ENCODE measurements at regions not wholly inside any gene's neighbourhood (a gene's known extent, or its start where the extent isn't known, plus 50 kb on each side); places are given as distances from the start of the nearest gene placed in this dataset.

GRCh38 chr3:155029941-155030340 lies 50.2 kb upstream of the MME start:
- DNase-seq (ENCODE audit: low read depth in 2 of 2), result no peak

DNA sequence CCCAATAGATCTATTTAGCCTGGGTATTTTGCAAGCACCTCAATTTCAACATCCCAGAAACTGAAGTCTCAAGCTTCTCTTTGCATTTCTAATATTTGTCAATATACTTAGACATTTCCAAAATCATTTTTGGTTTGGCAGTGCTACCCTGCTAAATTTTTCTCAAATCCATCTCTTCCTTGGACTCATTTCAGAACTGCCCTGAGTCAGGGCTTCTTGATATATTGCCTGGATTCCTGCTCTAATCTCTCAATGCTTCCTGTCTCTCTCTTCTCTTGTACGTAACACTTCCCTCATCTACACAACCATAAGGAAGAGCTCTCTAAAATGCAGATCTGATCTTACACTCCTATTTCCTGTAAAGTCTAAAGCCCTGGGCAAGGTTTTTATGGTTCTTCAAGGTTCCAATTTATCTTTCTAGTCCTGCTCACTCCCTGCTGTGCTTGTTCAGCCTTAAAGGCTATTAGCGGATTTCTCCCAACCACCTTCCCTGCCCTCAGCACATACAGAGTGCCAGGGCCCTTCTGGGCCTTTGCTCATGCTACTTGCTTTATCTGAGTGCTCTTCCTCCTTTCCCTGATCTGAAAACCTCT lies 53.0 kb upstream of the MME start:
- peak; percentile 92 for DNase-seq (ENCODE audit: low read depth in 2 of 2)

GRCh38 chr3:155024006-155024638 lies 56.0 kb upstream of the MME start:
- DNase-seq (ENCODE audit: low read depth in 2 of 2), result no peak

GRCh38 chr3:155022896-155023295 lies 57.2 kb upstream of the MME start:
- no peak for DNase-seq (ENCODE audit: low read depth in 2 of 2)

DNA sequence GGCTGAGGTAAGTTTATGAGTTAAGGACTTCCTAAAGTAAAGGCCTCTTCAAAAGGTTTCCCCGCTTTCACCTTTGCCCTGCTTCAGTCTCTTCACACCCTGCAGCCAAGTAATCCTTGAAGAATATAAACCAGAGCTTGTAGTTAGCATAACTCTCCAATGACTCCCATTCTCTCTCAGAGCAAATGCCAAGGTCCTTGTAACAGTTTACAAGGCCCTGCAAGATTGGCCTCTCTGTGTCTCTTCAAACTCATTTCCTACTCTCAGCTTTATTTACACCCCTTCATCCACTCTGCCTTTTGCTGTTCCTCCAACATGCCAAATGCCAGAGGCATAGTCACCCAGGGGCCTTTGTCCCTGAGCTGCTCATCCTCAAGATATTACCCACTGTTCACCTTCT lies 60.5 kb upstream of the MME start:
- no peak for DNase-seq (ENCODE audit: low read depth in 2 of 2)

DNA sequence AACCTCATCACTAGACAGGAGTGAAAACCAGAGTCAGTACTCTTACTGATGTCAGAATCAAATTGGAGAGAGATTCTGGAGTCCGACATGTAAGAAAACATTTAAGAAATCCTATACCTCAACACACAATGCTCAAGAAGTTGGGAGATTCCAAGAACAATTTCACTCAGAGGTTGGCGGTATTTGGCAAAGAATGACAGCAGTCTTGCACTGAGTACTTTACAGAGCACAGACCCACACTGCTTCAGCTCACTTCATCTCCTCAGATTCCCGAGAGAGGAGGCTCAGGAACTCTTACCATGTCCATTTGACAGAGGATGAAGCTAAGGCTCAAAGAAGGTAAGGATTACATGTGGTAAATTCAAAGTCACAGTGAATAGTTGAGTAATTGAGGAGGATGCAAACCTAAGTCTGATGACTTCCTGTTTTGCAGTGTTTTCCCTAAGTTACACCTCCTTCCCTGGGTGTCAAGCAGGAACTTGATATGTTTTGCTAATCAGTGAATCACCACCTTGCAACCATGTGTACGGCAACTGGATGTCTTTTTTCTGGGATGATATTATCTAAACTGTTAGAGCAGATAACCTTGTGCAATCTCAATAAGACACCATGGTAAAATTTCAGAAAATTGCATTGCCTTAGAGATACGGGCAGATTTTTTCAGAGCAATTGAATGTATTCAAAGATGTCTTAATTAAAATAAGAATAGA lies 61.3 kb upstream of the MME start:
- no peak for DNase-seq (ENCODE audit: low read depth in 2 of 2)

DNA sequence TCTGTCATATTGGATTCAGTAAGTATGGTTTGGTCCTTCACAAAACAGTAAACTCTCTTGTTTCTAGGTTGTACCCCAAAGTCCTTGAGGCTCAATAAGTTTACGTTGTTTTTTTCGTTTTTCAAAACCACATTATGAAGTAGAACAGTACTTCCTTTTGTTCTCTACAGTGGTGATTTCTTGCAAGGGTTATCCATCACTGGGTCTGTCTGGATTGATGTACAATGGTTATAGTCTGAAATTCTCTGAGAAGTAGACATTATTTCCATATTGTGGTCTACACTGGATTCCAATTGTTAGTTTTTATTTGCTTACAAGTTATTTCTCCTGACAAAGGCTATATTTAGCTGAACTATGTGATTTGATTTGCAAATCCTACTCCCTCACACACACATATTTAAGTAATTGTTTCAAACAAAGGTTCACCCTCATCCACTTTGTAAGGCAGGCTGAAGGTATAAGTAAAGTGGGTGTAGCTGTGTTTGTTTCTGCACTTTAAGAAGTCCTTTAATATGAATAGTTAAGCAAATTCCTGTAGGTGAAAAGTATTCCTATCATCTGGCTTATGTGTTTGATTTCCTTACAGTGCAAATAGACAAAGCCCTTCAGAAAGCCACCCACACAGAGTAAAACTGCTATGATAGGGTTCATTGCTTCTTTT lies 64.2 kb upstream of the MME start:
- DNase-seq (ENCODE audit: low read depth in 2 of 2), result no peak

DNA sequence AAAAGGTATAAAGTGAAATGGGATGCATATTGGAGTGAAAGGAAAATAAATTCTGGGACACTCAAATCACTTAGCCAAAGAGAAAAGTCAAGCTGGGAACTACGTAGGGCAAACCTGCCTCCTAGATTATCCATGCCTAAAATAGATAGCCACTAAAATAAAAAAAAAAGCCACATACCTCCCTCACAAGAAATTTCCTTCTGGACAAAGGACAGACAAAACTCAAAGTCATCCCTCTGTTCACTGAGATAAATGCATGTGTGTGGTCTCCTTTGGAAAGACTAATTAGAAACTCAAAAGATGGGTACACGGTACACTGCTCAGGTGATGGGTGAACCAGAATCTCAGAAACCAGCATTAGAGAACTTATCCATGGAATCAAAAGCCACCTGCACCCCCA lies 65.2 kb upstream of the MME start:
- DNase-seq (ENCODE audit: low read depth in 2 of 2), result no peak

- no peak for DNase-seq (ENCODE audit: low read depth in 2 of 2)
These were observed 66.7 kb upstream of the MME start for GRCh38 chr3:155013427-155013826.

DNA sequence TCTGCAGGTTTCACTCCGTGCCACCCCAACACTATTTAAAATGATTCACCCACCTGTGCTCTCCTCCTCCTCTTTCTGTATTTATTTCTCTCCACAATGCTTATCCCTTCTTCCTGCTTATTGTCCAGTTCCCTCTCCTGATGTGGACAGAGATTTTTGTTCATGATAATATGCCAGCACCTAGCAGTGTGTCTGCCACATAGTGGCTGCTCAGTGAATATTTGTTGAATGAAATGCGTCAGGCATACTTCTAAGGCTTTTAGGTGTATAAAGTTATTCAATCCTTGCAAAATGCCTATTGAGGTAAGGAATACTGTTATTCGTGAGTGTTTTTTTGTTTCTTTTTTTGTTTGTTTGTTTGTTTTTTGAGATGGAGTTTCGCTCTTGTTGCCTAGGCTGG lies 67.5 kb upstream of the MME start:
- no peak for DNase-seq (ENCODE audit: low read depth in 2 of 2)

GRCh38 chr3:155010416-155010815 lies 69.7 kb upstream of the MME start:
- no peak for DNase-seq (ENCODE audit: low read depth in 2 of 2)

DNA sequence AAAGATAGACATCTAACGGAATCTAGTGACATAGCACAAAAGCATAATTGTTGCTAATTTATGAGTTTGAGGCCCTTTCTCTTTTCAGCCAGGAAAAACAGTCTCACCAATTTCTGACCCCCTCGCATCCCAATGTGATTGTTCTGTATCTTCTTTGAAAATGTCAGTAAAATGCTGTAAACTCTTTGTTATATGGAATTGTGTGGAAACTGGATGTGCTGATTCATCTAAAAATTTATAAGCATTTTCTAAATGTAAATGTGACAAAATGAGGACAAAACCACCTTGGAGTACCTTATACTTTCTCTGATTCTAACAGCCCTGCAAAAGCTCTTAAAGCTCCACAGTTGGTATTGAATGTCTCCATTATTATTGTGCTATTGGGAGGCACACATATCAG lies 70.9 kb upstream of the MME start:
- no peak for DNase-seq (ENCODE audit: low read depth in 2 of 2)

GRCh38 chr3:155007729-155008128 lies 72.4 kb upstream of the MME start:
- no peak for DNase-seq (ENCODE audit: low read depth in 2 of 2)

GRCh38 chr3:155001289-155002010 lies 78.7 kb upstream of the MME start:
- DNase-seq (ENCODE audit: low read depth in 2 of 2), result no peak

GRCh38 chr3:154992655-154993054 lies 87.5 kb upstream of the MME start:
- no peak for DNase-seq (ENCODE audit: low read depth in 2 of 2)

DNA sequence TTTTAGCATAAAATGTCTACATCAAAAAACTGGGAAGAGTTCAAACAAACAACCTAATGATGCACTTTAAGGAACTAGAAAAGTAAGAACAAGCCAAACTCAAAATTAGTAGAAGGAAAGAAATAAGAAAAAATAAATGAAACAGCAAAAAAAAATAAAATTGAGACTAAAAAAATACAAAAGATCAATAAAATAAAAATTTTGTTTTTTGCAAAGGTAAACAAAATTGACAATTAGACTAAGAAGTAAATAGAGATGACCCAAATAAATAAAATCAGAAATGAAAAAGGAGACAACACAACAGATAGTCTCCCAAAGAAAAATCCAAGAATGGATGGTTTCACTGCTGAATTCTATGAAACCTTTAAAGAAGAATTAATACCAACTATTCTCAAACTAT lies 89.6 kb upstream of the MME start:
- DNase-seq (ENCODE audit: low read depth in 2 of 2), result no peak

DNA sequence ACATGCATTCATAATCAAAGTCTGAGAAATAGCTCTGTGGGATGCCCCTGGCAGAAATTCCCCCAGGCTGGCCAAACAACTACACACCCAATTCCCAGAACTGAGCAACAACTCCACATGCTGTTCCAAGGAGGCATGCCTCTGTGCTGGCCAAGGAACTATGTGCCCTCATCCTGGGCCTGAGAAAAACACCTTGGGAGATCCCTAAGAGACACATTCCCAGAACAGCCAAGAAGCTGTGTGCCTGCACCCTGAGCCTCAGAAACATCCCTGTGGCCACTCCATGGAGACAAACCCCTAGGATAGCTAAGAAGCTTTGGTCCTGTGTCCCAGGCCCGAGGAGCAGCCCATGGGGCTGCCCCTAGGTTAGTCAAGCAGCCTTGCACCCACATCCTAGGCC lies 92.3 kb upstream of the MME start:
- no peak for DNase-seq (ENCODE audit: low read depth in 2 of 2)

DNA sequence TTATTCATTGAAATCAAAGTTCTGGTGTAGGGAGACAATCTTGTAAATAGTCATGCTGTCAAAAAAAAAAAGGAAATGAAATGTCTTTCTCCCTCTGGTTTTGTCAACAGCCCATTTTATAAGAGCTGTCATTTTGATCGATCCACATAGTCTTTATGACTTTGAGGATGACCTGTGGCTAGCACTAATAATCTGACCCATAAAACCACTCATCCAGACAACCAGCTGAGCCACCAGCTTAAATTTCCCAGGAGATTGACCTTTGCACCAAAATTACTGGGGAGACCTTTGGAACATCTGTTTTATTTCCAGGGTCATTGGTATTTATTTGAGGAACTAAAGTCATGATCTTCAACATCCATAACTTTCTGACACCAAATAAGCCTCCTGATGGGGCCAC lies 98.5 kb upstream of the MME start:
- no peak for DNase-seq (ENCODE audit: low read depth in 2 of 2)

- peak in 1 of 2 experiments; percentile 20 for DNase-seq (ENCODE audit: low read depth in 2 of 2)
These were observed 98.9 kb upstream of the MME start for GRCh38 chr3:154981201-154981600.

DNA sequence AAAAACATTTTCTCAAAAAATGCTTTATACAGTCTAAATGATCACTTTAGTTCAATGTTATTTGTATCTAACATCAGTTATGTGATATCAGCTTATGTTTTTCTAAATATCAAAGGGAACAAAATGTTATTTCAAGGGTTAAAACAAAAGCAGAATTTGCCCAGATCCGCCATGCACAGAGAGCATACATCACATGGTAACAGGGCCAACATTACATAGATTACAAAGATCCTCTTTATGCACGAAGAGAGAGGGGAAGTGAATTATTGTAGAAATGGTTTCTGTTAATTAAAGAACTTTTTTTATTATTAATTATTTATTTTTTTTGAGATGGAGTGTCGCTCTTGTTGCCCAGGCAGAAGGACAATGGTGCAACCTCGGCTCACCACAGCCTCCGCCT lies 100.8 kb upstream of the MME start:
- no peak for DNase-seq (ENCODE audit: low read depth in 2 of 2)

GRCh38 chr3:154977666-154978065 lies 102.5 kb upstream of the MME start:
- DNase-seq (ENCODE audit: low read depth in 2 of 2), result no peak
